Limb (tissue), 2 donors: ENCODE measurements at regions not wholly inside any gene's neighbourhood (a gene's known extent, or its start where the extent isn't known, plus 50 kb on each side); places are given as distances from the start of the nearest gene placed in this dataset.

Experiments
- DNase-seq, 2 donors: peaks; one replicate each; pipeline ENCODE4 v3.0.0-alpha.2; 2016; ENCODE audit errors: extremely low spot score in 2 of 2

DNA sequence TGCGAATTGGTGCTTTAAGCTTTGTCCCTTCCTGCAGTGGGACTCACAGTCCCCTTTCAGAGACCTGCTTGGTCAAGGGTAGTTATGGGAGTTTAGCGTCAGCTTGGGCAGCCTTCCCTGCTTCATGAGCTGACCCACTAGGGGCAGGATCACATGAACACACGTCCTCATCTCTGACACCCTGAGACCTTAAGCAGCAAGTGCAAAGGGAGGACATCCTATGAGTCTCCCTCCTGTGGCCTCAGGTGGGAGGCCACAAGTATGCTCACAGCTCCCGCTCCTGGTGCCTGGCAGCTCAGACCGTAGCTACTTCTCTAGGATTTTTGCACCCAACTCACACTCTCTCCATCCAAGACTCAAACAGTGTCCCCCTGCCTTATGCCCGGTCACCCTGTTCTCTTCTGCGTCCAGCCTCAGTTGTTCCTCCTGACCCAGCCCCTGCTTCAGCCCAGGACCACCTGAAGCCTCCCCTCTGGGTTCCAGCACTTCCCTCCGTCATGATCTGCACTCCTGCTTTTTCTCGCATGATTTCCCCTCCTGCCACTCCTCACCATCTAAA lies 136.6 kb upstream of the FAM20C start:
- no peak for DNase-seq

- no peak for DNase-seq
Observed at GRCh38 chr7:56291-56913, 136.0 kb upstream of the FAM20C start.

DNA sequence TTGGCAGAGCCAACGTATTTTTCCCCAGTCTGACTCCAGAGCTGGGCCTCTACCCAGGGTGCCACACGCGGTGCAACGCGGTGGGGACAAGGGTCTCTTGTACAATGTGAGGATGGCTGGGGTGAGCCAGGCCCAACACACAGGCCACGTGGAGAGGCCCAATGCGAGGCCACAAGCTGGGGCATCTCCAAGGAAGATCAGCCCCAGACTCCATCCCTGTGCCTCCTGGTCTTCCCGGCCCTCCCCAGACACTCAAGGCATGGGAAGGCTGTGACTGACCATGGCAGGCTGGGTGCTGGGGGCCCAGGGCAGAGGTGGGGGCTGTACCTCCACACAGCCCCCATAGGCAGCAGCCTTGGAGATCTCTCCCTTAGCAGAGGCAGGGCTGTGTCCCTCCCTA lies 135.3 kb upstream of the FAM20C start:
- no peak for DNase-seq

- DNase-seq = no peak
Observed at GRCh38 chr7:57482-58255, 134.7 kb upstream of the FAM20C start.

DNA sequence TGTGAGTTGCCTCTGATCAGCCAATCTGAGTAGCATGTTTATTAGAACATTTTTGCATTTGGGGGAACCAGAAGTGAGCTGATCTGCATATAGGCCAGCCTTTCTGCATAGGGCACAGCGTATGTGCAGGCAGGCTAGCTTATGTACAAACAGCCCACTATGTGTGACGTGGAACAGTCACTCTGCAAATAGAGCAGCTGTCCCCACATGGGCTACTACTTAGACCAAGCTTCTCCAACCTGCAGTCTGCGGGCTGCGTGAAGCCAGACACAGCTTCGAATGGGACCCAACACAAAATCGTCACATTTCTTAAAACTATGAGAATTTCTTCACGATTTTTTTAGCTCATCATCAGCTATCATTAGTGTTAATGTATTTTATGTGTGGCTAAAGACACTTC lies 134.1 kb upstream of the FAM20C start:
- DNase-seq = no peak

DNA sequence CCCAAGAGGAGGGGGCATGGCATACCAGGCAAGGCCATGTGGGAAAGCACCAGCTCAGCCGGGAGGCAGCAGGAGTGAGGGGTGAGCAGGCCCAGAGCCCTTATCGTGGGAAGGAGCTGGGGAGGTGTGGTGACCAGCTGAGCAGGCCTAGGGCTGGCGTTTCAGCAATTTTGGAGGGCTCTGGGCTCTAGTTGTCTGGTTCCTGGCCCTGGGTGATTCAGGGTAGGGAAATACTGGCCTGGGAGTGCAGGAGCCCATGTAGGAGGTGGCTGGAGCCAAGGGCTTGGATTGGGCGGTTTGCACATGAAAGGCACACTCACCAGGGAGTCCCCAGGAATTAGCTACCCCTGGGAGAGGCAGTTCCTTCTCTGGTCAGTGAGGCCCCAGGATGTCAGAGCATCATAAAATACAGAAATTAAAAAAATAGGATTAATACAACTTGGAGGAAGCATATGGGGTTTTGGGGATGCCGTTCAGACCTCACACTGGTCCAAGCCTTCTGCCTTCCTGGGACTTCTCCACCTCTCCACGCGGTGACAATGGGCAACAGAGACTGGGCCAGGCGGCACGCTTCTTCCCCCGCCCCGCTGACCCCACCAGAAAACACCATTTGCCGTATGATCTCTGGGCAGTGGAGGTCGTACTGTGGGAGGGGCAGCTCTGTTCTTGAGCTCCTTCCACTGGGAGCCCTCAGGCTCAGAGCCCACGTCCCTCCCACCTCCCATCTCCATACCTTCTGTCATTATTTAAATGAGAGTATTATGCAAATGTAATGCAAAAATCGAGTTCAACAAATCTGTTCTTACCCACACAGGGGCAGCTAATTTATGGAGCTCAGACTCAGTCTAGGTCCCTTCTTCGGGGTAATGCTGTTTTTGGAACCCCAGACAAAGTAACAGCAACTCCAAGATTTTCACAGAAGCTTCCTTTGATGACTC lies 133.0 kb upstream of the FAM20C start:
- DNase-seq = no peak

DNA sequence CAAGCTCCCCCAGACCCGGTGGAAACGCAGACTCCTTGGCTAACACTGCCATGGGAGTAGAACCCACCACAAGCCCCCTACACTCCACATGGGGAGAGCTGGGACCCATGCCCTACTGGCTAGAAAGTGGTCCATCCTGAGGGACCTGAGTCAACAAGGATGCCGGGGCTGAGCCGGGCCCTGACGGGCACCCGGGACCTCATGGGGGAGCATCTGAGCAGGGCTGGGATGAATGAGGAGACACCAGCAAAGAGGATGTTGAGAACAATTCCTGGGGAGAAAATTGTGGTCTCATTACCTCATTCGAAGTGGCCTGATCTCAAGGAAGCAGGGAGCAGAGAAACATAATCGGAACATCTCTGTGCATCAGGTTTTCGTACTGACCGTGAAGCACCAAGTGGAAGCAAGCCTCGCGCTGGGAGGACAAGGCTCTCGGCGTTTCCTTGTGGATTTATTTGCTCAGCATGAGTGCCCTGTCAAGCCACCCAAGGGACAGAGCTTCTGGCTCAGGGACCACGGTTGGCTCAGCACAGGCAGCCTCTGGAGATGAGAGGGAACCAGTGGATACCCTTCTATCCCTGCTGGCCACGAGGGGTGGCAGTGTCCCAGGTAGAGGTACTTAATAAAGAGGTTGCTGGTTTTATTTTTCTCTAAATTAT lies 132.2 kb upstream of the FAM20C start:
- no peak for DNase-seq

- DNase-seq = no peak
Observed at GRCh38 chr7:60706-61105, 131.7 kb upstream of the FAM20C start.

- no peak for DNase-seq
Observed at GRCh38 chr7:61111-61510, 131.3 kb upstream of the FAM20C start.

GRCh38 chr7:61576-62360 lies 130.6 kb upstream of the FAM20C start:
- DNase-seq = no peak

DNA sequence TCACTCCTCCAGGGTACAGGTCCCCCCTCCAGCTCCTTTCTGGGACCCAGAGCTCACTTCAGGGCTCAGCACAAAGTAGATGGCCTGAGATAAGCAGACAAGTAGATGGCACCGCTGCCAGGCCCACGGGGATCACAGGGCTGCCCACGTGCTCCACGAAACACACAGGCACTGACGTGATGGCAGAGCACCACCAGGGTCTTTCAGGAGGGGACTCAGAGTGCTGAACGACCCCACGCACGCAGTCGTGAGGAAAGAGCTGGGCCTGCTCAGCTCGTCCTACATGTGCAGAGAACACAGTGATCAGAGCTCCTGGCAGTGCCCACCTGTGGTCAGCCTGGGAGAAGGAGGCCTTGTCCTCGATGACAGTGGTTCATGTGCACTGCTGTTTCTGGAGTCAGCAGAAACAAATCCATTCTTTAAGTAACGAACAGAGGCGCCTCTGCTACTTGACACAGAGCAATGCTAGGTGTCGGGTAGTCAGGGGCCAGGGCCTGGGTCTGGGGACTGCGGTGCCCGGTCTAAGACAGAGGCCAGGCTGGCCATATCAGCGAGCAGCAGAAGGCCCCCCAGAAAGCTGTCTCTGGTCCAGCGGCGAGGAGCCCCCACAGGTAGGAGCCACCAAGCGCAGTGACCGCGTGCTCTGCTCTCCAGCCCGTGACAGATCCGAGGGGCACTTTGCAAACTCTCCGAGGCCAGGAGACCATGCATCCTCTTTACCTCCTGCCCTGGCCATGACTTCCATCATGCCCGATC lies 129.8 kb upstream of the FAM20C start:
- no peak for DNase-seq

DNA sequence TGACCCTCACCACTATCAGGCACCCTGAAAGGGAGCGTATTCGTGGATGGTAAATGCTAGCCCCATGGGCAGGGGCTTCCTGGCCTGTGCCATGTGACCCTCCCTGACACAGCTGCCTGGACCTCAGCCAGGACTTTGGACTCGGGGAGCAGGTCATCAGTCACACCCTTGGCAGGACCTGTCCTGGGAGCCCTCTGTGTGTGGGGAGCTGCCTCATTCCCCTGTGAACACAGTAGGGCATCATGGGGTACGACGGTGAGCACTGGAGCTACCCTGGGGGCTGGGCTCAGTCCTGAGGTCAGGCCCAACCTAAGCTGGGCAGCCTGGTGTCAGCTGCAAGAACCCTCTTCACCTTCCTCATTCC lies 129.3 kb upstream of the FAM20C start:
- no peak for DNase-seq

- no peak for DNase-seq
Observed at GRCh38 chr7:63521-64021, 128.8 kb upstream of the FAM20C start.

GRCh38 chr7:64098-64915 lies 128.1 kb upstream of the FAM20C start:
- peak; percentile 83 to 84 for DNase-seq

DNA sequence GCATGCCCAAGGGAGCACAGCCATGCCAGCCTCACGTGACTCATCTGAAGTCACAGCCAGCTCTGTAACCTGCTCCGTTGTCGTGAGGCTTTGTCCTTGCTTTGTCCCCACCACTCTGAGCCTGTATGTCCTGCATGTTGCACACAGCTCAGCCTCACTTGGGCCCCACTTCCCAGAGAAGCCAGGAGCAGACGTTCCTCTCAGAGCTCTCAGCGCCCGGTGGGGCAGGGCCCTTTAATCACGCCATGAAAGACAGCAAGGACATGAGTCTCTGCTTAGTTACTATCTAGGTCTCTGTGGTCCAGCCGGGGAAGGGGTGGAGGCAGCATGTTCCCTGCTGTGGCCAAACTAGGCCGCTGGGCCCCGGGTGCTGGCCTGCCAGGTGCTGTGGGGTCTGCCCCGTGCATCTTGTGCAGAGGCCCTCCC lies 127.4 kb upstream of the FAM20C start:
- no peak for DNase-seq

DNA sequence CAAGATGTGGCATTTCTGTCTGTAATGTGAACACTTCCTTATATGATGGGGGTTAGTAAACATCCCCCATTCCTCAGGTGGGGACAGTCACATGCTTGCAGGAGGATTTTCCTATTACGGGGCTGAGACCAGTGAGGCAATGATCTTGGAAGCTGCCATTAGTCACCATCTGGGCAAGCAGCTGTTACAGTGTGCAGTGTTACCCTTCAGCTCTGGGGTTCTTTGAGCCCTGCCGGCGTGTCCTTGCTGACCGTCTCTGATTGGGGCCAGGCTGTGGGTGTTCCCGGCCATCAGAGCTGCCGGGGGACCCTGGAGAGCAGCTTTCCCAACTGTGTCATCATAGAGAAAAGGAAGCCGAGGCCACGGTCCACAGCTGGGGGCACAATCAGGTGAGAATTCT lies 126.8 kb upstream of the FAM20C start:
- DNase-seq = no peak

DNA sequence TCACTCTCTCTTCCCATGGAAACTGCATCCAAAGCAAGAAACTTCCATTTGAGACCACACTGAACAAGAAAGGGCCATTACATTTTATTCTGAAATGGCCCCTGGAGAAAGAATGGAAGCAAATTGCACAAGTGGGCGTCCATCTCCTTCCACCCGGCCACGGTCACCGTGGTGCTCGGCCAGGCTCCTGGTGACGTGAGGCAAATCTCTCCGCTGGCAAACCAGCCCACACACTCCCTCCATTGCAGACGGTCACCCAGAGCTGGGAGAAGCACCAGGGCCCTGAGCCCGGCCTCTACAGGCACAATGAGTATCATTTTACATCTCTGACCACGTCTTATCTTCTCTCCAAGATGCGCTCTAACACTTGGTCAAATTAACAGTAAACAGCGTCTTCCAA lies 126.1 kb upstream of the FAM20C start:
- DNase-seq = no peak

- no peak for DNase-seq
Observed at GRCh38 chr7:66741-67140, 125.6 kb upstream of the FAM20C start.
